Testis (tissue), 2 donors: ENCODE measurements at regions not wholly inside any gene's neighbourhood (a gene's known extent, or its start where the extent isn't known, plus 50 kb on each side); places are given as distances from the start of the nearest gene placed in this dataset.

Experiments used
- DNase-seq: peaks from one replicate; pipeline ENCODE4 v3.0.0-alpha.2; 2019
- H3K27ac ChIP-seq, 2 donors: fragments of 200-600 bp; sonication (generic); one replicate each; pipeline ENCODE4 v1.5.1; 2019
- H3K27me3 ChIP-seq: fragments of 200-600 bp; sonication (generic); one replicate; pipeline ENCODE4 v1.5.1; 2019
- H3K36me3 ChIP-seq: fragments of 200-600 bp; sonication (generic); one replicate; pipeline ENCODE4 v1.5.1; 2017; ENCODE audit warnings: low read depth; ENCODE audit errors: missing control alignments
- H3K4me1 ChIP-seq: fragments of 200-600 bp; sonication (generic); one replicate; pipeline ENCODE4 v1.5.1; 2019
- H3K4me3 ChIP-seq, 2 donors: fragments of 200-600 bp; sonication (generic); one replicate each; pipeline ENCODE4 v1.5.1; 2017 to 2019
- H3K9me3 ChIP-seq: fragments of 200-600 bp; sonication (generic); one replicate; pipeline ENCODE4 v1.5.1; 2017
- POLR2A ChIP-seq: fragments of 450-650 bp; IDR thresholded peaks from one replicate; pipeline ENCODE4 v1.6.1; 2017; ENCODE audit warnings: antibody characterized with exemption, mild to moderate bottlenecking, moderate library complexity
- WGBS, 2 donors: methylation state at CpG; one replicate each; pipeline ENCODE4 v1.1.5; 2018; 5-methylcytosine and 5-hydroxymethylcytosine counted together
- intact Hi-C: fragments of 100-400 bp; cut with DNase I; formaldehyde crosslinking; loops from one replicate; pipeline ENCODE4 v1.15.1; 2023; ENCODE audit warnings: low total_unique reads
- TF ChIP-seq, protein P1 (sequence below), 3 experiments: fragments of 450-650 bp in 2 of 3; fragments of 200-600 bp in 1 of 3; sonication (generic) in 1 of 3; IDR thresholded peaks; one replicate each; pipeline ENCODE4 v1.5.1; 2016 to 2019; ENCODE audit warnings: antibody characterized with exemption in 3 of 3, mild to moderate bottlenecking in 2 of 3, moderate library complexity in 1 of 3

DNA sequence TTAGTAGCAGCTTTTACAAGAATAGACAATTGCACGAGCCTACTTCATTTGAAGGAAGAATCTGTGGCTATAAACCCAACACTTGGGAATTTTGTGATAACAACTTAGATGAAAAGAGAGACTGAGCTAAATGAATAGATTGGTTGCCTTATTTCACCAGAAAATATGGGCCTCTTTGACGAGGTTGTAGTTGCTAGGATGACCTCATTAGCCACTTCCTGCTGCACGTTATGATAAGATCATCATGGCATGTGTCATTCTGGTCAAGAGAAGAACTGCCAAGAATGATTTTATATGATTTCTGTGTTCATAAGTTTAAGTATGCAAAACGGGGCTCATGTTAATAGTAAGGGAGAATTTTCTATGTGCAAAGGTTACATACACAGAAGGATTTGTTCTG lies 321.9 kb upstream of the GIMD1 start:
- no peaks in the 10 kb centered on the region for H3K27me3 ChIP-seq
- intact Hi-C loops = no loop called here
- no peak for TF ChIP-seq POLR2A
- TF ChIP-seq, protein P1, sequence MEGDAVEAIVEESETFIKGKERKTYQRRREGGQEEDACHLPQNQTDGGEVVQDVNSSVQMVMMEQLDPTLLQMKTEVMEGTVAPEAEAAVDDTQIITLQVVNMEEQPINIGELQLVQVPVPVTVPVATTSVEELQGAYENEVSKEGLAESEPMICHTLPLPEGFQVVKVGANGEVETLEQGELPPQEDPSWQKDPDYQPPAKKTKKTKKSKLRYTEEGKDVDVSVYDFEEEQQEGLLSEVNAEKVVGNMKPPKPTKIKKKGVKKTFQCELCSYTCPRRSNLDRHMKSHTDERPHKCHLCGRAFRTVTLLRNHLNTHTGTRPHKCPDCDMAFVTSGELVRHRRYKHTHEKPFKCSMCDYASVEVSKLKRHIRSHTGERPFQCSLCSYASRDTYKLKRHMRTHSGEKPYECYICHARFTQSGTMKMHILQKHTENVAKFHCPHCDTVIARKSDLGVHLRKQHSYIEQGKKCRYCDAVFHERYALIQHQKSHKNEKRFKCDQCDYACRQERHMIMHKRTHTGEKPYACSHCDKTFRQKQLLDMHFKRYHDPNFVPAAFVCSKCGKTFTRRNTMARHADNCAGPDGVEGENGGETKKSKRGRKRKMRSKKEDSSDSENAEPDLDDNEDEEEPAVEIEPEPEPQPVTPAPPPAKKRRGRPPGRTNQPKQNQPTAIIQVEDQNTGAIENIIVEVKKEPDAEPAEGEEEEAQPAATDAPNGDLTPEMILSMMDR (IDR thresholded peaks at IDR 0.05) = no peak
- 31 to 35% methylated on average over 4 of the region's 4 CpGs for WGBS, 2 donors
- no peak for DNase-seq
- H3K36me3 ChIP-seq = no peaks in the 10 kb centered on the region
- H3K4me3 ChIP-seq = no peak overlapping the region
- H3K27ac ChIP-seq = no peak overlapping the region
- no peaks in the 10 kb centered on the region for H3K9me3 ChIP-seq
- no peaks in the 10 kb centered on the region for H3K4me1 ChIP-seq

DNA sequence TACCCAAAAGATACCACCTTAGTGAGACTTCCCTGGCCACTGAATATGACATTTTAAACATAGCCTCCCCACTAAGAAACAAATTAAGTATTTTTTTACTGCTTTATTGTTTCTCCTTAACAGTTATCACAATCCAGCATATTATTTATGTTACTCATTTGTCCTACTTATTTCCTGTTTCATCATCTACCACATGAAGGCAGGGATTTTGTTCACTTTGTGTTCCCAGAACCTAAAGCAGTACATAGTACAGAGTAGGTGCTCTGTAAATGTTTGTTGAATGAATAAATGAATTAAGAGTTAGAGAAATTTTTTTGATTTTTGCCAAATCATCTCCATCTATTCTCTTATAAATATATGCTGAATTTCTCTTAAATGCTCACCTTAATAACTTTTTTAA lies 318.4 kb upstream of the GIMD1 start:
- intact Hi-C loops = no loop called here
- no peaks in the 10 kb centered on the region for H3K36me3 ChIP-seq
- H3K27ac ChIP-seq = no peak overlapping the region
- no peaks in the 10 kb centered on the region for H3K9me3 ChIP-seq
- H3K4me1 ChIP-seq = no peaks in the 10 kb centered on the region
- TF ChIP-seq, protein P1 (IDR thresholded peaks at IDR 0.05) = no peak
- TF ChIP-seq POLR2A = no peak
- H3K4me3 ChIP-seq = no peak overlapping the region
- H3K27me3 ChIP-seq = no peaks in the 10 kb centered on the region
- DNase-seq = no peak

DNA sequence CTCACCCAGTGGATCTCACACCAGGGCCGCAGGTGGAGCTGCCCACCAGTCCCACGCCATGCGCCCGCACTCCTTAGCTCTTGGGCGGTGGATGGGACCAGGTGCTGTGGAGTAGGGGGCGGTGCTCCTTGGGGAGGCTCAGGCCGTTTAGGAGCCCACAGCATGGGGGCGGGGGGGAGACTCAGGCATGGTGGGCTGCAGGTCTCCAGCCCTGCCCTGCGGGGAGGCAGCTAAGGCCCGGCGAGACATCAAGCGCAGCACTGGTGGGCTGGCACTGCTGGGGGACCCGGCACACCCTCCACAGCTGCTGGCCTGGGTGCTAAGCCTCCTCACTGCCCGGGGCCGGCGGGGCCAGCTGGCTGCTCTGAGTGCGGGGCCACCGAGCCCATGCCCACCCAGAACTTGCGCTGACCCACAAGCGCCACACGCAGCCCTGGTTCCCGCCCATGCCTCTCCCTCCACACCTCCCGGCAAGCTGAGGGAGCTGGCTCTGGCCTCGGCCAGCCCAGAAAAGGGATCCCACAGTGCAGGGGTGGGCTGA lies 312.9 kb upstream of the GIMD1 start:
- H3K27ac ChIP-seq = no peak overlapping the region
- H3K4me1 ChIP-seq = no peaks in the 10 kb centered on the region
- no peaks in the 10 kb centered on the region for H3K27me3 ChIP-seq
- no peaks in the 10 kb centered on the region for H3K36me3 ChIP-seq
- WGBS, 2 donors = 86 to 87% methylated on average over 13 to 21 of the region's 24 CpGs
- H3K4me3 ChIP-seq = no peak overlapping the region
- intact Hi-C loops = no loop called here
- TF ChIP-seq, protein P1 (IDR thresholded peaks at IDR 0.05) = no peak
- no peak for TF ChIP-seq POLR2A
- no peak for DNase-seq
- H3K9me3 ChIP-seq = no peaks in the 10 kb centered on the region

DNA sequence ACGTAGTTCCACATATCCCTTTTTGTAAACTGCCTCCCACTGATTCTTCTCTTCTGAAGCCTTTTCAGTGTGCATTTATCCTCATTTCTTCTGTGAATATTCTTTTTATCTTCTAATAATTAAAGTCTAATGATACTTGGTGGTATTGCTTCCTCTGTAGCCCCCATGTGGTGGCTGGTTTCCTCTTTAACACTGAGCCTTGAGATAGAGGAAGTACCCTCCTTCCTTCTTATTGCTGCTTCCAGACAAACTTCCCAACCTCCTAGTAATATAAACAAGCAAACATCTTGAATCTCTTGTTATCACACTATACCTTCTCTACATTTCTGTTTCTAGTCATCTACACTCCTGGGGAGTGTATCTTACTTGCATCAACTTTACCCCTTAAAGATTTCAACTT lies 310.5 kb upstream of the GIMD1 start:
- Histone ChIP-seq H3K36me3 (no peaks in the 10 kb centered on the region), H3K4me1 (no peaks in the 10 kb centered on the region), H3K4me3 (no peak overlapping the region), H3K27ac (no peak overlapping the region), H3K9me3 (no peaks in the 10 kb centered on the region), H3K27me3 (no peaks in the 10 kb centered on the region)
- intact Hi-C loops = no loop called here
- TF ChIP-seq, protein P1 (IDR thresholded peaks at IDR 0.05) = no peak
- no peak for TF ChIP-seq POLR2A
- WGBS, 2 donors = 69 to 76% methylated on average over 1 of the region's 1 CpG
- DNase-seq = no peak

DNA sequence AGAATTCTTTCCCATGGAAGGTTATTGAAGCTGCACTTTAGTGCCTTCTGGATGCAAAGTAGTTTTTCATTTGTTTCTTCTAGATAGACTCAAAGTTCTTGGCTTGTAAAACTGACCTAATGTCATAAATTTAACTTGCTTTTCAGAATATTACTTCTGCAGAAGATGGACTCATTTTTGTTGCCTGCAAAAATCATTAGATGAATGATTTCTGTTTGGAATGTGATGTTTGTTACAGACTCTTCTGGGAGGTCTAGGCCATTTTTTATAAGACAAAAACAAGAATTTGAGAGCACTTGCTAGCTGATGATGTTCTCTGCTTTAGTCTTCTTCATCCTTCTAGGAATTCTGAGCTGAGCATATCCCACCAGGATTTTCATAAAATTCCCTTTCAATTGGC lies 308.6 kb upstream of the GIMD1 start:
- no peak for DNase-seq
- Histone ChIP-seq H3K27me3 (no peaks in the 10 kb centered on the region), H3K27ac (no peak overlapping the region), H3K9me3 (no peaks in the 10 kb centered on the region), H3K36me3 (no peaks in the 10 kb centered on the region), H3K4me1 (no peaks in the 10 kb centered on the region), H3K4me3 (no peak overlapping the region)
- TF ChIP-seq, protein P1 (IDR thresholded peaks at IDR 0.05) = no peak
- TF ChIP-seq POLR2A = no peak
- intact Hi-C loops = no loop called here
